NCI-H2171 (cell line): ENCODE measurements at regions not wholly inside any gene's neighbourhood (a gene's known extent, or its start where the extent isn't known, plus 50 kb on each side); places are given as distances from the start of the nearest gene placed in this dataset.

Experiments
- DNase-seq: peaks from one replicate; lab custom pipeline; 2025; lab: John Stamatoyannopoulos, UW

DNA sequence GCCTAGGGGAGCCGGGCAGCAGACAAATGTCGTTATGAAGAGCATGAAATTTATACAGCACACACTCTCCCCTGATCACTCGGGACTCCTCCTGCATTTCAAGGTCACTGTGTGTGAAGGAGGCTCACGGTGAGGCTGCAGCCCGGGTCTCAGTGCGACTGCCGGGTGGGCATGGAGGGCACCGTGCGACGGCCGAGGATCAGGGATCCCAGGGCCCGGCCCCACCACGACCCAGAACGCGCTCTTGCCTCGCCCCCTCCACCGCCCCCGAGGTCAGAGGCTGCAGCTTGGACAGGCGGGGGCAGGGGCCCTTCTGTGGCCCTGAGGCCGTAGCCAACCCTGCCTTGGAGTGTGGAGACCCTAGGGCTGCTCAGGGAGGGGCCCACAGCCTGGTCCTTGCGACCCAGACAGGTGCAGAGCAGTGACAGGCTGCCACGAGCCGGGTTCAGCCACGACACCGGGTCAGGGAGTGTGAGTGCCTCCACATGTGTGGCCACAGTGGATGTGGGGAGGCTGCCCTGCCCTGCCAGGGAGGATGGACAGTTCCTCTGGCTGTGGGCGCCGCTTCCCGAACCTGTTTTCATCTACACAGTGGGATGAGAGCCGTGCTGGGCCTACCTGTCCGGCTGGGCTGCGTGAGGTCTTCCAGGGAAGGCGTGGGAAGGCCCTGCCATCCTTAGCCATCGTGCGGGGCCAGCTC is 89.3 kb upstream of the NKX1-1 start:
- DNase-seq = no peak

DNA sequence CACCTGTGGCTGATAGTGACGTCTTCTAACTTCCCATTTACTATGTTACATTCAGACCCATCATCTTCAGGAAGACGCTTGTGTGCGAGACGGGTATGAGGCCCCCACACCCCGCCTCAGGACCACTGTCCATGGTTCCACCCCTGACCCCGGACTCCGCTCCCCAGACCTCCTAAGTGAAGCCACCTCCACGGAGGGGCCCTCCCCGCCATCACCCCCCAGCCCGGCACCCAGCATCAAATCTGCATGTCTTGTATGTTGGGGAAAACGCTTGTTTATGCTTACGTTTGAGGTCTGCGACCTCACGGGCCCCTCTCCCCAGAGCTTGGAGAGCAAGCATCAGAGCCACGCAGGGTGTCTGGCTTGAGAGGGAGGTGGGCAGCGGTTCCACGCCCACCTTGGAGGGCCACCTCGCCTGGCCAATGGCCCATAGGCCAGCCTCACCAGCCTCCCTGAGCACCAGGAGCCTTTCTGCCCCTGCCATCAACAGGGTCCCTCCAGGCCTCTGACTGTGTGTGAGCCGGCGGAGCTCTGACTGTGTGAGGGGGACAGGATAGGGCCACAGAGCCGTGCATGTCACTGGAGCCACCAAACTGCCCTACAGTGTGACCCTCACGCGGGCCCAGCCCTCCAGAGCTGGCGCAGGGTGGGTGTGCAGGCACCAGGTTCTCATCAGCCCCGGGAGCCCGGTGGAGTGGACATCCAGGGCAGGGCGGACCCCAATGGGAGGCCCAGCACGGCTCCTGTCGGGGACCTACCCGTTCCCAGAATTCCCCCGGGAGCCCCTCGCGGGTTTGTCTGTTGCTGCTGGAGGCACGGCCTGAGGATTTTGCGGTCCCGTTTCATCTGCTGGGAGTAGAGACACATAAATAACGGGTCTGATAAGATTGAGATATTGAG is 88.4 kb upstream of the NKX1-1 start:
- no peak for DNase-seq

DNA sequence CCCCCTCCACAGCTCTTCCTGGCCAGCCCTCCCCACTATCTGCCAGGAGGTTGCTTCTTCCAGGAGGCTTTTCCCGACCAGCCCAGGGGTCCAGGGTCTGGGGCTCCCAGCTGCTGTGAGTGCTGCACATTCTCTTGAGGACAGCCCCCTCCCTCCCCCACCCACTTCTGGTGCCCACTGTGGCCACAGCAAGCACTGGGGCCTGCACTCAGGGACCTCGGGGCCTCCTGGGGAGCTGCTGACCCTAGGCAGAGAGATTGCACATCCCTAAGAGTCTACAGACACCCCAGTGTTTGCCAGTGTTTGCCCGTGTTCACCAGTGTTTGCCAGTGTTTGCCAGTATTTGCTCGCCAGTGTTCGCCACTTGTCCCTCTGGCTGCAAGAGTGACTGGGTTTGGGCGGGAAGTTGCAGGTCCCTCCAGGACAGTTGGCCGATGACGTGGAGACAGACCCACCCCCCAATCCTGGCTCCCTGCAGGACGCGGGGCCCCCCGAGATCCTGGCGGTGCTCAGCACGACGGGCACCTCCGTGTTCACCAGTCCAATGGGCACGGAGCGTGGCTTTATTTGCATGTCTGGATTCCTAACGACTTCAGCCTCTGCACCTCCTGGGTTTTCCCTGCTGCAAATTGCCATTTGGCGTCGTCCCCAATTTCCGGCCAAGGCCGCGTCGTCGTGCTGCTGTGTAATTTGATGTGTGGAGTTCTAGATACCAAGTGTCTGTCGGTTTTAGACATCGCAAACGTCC is 87.5 kb upstream of the NKX1-1 start:
- DNase-seq = no peak

DNA sequence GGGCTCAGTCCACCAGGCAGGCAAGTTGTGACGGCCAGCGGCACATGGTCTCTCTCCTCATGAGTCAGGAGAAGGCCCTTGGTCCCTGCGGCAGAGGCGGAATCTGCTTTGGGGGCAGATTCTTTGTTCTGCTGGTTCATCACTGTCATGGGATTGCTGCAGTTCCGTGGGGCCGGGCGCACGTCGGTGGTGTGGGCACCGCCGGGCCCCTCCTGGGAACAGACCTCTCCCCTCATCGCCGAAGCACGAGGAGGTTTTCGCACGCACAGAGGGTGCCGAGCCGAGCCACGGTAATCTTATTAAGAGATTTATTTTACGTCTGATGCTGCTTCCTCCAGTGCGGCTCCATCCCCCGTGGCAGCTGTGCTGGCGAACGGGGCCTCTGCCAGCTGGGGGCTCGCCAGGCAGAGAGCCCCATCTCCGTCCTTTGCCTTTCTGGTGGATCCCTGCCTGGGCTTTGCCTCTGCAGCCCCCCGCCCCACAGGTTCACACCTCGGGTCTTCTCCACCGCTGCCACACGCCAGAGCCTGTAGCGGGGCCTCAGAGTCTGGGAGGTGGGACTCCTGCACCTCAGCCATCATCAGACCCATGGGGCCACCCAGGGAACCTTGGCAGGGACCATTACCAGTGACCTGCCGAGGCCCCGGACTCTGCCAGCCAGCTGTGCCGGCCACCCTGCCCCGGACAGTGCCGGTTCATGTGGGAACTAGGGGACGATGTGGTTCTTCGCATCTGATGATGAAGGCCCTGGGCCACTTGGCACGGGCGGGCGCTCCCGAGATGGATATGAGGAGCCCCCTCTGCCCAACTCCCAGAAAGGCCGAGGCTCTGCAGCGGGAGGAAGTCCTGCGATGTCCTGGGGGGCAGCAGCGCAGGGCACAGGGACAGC is 86.7 kb upstream of the NKX1-1 start:
- no peak for DNase-seq

DNA sequence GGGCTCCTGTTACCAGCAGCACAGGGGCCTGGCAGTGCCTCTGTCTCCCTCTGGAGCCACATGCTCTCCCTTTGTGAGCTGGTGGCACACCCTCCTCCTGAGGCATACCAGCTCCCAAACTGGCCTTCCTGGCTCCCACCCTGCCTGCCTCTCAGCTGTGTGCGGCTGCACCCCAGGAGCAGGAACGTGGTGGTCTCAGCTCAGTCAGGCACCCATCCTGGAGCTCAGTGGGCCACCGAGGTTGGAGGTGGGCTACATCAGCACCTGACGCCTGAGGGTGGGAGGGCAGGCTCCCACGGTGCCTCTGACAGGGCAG is 85.9 kb upstream of the NKX1-1 start:
- no peak for DNase-seq

DNA sequence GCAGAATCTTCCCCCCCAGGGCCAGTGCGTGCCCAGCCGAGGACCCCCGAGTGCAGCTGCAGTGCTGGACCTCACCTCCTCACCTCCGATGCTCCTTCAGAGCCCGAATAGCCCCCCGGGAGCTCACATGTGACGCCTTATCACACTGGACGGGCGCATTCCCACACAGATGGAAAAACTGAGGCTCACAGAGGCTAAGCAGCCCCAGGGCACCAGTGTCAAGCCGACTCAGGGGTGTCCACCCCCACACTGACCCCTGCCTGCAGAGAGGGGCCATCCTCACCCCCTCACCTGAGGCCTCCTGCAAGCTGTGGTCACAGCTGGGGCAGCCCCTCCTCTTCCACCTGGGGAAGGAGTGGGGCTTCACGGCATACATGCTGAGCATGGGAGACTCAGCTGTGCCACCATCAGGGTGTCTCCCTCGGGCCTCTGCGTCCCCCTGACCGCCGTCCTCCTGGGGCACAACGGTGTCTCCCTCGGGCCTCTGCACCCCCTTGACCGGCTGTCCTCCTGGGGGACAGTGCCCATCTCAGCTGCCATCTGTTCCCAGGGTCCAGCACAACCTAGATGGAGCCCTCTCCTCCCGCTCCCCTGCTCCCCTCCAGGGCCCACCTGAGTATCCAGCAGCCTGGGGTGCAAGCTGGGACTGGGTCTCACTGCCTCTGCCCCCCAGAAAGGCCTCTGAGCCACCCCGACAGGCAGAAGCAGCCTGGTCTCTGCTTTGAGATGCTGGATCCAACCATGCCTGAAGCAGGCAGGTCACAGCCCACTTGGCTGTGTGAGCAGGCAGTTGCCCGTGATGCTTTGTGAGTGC is 85.3 kb upstream of the NKX1-1 start:
- DNase-seq = no peak

DNA sequence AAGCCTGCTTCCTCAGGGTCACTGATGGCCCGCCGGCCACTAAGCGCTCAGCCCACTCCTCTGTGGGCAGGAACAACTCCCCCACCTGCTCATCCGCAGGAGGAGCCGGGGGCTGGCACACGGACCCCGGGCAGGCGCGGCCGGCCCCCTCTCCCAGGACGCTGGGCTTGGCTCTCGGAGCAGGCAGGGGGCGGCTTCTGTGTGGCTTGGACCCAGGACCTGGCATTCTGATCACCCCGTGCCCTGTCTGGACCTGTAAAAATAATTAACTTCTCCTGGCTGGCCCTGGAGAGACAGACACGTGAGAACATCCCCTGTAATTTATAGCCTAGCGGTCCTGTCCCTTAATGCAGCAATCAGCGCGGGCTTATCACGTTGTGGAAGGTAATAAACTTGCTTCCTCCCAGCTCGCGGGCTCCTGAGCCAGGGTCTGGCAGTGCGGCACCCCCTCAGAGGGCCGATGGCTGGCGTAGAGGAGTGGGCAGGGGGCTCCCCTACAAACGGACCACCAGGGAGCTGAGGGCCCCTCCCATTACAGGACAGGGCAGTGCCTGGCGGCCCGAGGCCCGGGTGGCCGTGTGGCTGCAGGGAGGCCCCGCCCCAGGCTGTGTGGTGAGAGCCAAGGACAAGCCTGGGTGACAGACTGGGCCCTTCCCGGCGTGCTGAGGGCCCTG is 84.5 kb upstream of the NKX1-1 start:
- DNase-seq = no peak

DNA sequence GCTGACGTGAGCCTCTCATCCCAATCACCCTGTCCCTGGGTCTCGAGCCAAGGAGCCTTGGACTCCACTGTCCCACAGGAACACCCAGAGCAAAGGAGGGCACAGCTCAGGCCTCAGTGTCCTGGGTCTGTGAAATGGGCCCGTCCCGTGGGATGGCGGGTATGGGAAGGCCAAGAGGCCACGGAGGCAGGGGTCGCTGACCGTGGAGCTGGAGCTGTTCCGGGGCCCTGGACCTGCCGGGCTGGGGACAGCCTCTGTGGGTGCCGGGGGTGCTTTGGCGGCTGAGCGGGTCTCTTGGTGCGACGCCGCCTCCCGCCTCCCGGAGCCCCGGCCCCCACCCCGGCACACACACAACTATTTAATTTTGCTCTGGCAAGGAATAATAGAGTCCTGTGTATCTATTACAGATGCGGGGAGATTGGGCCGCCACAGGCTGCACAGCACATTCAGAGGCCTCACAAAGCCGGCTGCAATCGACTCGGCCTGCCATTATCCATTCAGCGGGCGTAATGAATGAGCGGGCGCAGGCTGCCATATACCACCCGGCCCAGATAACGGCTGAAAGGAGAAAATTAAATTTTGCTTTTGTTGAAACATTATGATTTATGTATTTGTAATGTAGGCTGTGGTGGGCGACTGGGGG is 83.9 kb upstream of the NKX1-1 start:
- no peak for DNase-seq

DNA sequence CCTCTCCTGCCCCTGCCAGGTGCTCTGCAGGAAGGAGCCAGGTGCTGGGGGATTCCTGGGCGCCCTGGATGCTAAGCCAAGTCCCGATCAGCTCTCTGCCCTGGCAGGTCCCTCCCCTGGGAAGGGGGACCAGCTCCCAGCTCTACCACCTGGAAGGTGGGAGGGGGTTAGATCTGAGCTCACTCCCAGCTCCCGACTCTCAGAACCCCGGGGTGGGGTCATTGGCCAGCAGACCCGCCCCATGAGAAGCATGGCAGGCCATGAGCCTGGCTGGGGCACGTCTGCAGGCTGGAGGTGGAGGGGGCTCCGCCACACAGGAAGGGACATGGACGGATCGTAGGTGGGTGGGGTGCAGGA is 83.4 kb upstream of the NKX1-1 start:
- DNase-seq = no peak

DNA sequence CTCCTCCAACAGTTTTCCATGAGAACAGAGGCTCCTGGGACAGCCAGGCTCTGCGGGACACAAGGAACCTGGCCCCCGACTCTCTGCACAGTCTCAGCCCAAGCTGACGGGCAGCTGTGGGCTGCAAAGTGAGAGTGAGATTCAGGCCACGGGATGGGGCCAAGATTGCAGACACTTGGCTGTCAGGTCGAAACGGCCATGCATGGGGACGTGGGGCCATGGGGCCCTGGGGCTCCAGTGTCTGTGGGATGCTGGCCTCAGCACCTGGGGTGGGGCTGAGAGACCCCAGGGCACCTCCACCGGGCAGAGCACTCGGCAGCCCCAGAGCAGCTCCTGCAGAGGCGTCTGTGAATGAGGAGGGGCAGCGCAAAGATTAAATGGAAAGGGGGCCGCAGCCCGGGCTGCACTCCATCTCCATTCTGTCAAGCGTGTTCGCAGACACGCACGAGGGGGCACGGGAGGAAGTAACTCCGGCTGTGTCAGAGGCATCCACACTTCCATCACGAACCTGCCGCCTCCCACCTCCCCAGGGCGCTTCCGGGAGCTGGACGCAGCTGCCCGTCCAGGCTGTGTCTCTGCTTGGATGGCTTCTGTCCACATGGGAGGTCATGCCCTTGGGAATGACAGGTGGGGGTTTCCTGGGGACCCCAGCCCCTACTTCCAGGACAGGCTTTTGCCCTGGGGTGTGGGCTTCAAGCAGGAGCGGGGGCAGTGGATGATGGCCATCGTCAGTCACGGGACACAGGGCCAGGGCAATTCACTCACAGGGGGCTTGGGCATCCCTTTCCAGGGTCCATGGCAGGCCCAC is 82.8 kb upstream of the NKX1-1 start:
- DNase-seq = no peak

DNA sequence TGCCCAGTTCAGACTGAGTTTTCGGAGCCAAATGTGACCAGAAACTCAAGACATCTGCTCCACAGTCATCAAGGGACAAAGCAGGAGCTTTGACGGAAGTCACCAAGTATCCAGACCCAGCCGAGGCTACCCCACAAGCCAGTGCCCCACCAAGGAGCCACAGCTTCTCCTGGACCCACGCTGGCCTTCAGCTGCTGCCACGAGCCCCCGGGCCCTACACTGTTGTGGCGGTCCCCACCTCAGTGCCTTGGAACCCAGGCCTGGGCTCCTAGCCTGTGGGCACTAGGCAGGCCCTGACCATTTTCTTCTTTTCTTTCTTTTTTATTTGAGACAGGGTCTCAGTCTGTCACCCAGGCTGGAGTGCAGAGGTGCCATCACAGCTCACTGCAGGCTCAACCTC is 82.1 kb upstream of the NKX1-1 start:
- no peak for DNase-seq

DNA sequence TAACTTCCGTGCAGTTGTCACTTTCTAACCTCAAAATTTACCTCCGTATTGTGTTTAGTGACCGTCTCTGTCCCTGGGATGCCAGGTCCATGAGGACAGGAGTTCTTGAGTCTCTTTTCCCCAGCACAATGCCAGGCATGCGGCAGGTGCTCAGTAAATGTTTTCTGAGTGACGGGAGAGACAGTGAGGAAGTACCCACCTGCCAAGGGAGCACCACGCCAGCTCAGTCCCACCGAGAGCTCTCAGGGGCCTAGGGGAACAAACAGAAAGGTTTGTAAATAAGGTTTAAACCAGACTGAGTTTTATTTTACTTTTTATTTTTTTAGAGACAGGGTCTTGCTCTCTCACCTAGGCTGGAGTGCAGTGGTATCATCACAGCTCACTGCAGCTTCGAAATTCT is 81.5 kb upstream of the NKX1-1 start:
- no peak for DNase-seq

DNA sequence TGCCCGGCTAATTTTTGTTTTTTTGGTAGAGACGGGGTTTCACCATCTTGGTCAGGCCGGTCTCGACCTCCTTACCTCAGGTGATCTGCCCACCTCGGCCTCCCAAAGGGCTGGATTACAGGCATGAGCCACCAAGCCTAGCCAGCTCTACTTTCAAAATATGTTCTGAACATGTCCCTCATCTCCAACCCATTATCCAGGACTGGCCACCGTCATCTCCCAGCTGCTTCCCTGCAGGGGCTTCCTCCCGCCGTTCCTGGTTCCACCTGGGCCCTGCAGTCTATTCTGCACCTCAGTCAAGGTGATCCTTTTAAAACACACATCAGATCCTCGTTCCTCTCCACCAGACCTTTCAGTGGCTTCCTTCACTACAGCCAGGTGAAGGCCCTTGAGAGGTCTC is 80.9 kb upstream of the NKX1-1 start:
- DNase-seq = no peak

DNA sequence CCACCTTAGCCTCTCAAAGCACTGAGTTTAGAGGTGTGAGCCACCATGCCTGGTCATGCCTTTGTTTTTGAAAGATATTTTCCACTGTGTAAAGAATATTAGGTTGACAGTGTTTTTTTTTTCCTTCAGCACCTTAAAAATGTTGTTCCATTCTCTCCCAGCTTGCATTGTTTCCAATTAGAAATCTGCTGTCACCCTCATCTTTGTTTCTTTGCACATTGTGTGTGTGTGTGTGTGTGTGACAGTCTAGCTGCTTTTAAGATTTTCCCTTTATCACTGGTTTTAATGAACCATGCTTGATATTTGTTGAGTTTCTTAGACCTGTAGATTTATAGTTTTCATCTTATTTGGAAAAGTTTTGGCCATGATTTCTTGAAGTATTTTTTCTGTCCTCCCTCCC is 79.0 kb upstream of the NKX1-1 start:
- no peak for DNase-seq

DNA sequence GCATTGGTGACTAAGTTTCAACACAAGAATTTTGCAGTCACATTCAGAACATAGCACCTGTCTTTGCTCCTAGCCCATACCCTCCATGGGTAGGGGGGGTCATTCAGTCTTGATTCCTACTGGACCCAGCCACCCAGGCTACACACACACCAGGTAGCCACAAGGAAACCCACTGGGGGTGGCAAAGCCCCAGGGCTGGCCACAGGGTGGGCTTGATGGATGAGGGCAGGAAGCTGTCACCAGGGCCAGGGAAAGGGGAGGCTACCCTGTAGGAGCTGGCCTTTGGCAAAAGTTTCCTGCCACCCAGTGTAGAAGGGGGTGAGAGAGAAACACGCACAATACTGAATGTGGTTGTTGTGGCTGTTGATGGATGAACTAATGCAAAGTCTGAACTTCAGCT is 74.5 kb upstream of the NKX1-1 start:
- DNase-seq = no peak

DNA sequence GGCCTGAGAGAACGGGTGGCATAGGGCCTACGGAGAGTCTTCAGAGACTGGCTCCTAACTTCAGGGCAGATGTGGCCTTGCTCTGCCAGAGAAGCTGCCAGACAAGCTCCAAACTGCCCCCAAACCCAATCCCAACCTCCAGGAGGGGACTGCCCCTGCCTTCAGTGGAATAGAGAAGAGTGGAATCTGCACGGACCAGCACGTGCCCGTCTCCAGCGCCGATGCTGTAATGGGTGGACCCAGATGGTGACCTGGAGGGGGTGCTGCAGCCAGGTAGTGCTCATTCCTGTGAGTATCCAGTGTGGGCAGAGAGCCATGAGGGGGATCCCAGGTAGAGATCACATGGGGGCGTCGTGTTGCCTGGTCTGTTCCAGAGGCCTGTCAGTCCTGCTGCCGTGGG is 73.2 kb upstream of the NKX1-1 start:
- no peak for DNase-seq

DNA sequence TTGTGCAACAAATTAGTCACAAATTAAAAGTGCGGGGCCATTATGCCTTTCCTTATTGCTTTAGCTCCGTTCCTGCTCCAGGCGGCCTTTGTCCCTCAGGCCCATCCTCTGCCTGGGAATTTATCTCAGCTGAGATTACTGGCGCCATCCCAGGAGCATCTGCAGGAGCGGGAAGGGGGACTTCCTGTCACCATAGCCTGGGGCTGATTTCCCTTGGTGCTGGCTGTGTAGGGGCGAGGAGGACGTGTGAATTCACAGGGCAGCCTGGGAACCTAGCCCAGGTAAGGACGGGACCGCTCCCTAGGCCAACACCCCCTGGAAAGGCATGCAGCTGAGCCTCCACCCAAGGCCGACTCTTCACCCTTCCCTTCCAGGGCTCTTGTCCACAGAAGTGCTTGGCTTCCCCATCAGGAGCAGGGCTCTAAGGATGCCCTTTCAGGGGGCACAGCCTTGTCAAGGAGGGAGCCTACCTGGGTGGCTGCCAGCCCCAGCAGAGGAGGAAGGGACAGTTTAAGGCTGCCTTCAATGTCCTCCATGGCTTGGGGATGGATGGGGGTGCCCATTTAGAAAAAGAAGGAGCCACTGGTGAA is 72.6 kb upstream of the NKX1-1 start:
- no peak for DNase-seq

DNA sequence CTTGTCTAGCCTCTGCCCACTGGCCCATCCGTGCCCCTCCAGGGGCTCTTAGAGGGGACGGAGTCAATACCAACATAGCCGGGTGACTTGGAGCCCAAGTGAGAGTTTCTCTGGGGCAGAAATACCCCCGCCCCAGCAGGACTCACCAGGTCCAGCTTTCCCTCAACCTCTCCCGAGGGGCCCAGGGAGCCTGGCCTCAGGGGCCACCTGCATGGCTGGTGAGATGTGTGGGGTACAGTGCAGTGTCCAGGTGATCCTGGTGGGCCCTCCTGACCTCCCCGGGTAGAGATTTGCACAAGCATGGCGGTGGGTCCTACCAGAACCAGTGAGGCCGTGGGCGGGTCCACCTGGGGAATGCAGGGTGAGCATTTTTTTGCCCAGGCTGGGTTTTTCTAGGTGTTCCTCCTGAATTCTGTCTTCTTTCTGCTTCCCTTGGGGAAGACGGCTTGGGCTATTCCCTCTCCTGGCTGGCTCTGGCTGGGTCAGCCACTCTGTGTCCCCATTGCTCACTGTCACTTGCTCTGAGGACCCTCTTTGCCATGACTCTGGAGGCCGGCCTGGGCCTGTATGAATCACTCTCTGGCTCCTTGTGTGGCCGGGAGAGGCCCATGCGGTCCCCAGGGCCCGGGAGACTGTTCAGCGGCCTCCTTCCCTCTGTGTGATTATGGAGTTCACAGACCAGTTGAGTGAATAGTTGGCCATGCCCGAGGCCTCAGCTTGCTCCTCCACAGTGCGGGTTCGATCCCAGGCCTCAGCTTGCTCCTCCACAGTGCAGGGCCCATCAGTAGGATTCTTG is 71.0 kb upstream of the NKX1-1 start:
- DNase-seq = no peak
